Stimulated activated naive CD4-positive, alpha-beta T cell treated with Interleukin-2 at 50 U/mL for 16 hours (primary cell): ENCODE measurements at regions not wholly inside any gene's neighbourhood (a gene's known extent, or its start where the extent isn't known, plus 50 kb on each side); places are given as distances from the start of the nearest gene placed in this dataset.
"Not testable (repeated sequence)": the region's sequence is repeated elsewhere in the genome, so short reads cannot be mapped to it uniquely, and the experiment has no call there.

Experiments used
- DNase-seq: peaks from one replicate; lab custom pipeline; 2025; lab: John Stamatoyannopoulos, UW

- DNase-seq: not testable (repeated sequence)
Measured at GRCh38 chr3:26157428-26157827, 367.5 kb downstream of the OXSM start.

- no peak for DNase-seq
Measured at GRCh38 chr3:26171006-26171405, 381.1 kb downstream of the OXSM start.

- DNase-seq: no peak
Measured at GRCh38 chr3:26191556-26191955, 401.7 kb downstream of the OXSM start.

- no peak for DNase-seq
Measured at GRCh38 chr3:26193558-26193957, 403.7 kb downstream of the OXSM start.

DNA sequence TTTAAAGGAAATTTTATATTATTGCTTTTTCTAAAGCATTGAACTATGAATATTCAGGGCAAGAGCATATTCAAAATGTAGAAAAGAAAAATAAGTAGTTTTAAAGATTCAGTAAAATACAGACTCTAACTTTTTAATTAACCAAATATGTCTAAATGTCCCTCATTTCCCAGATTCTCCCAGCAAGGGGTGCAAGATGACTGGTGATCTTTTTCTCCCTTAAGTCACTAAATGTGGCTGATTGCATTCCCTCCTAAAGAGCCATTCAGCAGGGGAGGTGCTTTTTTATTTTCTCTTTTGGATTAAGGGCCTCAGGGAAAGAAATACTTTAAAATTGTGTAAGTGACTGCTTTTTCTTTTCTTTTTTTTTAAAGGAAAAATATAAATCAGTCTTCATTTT, 406.9 kb downstream of the OXSM start:
- no peak for DNase-seq

DNA sequence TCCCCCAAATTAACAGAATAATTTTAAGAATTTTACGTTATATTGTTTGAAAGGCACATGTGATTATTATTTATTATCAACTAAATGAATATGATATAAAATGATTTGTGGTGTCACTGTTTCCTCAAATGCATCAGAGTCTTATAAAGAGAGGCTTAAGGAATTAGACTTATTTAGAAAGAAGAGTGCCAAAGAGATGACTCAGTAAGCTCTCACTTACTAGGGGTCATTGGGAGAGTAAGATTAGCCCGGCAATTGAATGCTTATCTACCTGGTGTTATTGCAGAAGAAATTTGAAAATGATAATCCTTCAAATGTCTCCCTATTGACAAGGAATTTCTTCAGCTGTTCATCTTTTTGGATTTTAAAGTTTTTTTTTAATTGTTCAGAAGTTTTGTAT, 408.7 kb downstream of the OXSM start:
- DNase-seq: no peak

DNA sequence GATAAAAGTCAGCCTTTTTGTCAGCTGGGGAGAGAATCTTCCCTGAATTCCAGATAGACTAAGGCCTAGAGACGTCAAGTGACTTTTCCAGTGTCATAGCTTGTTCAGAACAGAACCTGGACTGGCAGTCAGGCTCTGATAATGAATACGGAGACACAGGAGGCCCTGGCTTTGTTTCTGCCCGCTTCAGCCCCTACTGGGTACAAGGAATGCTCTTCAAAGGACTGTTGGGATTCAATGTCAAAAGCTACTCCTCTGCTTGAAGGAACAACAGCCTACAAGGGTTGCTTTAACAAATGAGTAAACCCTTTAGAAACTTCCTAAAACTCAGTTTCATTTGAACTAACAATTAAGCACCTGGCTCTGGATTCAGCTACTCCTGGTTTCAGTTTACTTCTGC, 412.3 kb downstream of the OXSM start:
- no peak for DNase-seq

DNA sequence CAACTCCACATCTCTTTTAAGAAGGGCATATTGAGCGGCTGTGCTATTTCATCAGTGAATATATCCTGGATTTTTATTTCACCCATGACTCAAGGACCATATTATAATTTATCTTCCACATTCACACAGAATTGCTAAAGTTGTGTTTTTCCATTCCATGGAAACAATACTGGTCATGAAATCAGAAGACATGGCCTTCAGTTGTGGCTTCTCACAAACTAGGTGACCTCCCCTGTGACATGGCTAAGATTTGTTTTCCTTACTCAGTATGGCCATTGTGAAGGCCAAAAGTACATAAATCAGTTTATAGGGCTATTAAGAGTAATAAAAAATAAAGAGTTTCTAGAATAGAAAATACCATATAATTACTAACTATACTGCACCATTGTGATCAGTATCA, 415.6 kb downstream of the OXSM start:
- no peak for DNase-seq

DNA sequence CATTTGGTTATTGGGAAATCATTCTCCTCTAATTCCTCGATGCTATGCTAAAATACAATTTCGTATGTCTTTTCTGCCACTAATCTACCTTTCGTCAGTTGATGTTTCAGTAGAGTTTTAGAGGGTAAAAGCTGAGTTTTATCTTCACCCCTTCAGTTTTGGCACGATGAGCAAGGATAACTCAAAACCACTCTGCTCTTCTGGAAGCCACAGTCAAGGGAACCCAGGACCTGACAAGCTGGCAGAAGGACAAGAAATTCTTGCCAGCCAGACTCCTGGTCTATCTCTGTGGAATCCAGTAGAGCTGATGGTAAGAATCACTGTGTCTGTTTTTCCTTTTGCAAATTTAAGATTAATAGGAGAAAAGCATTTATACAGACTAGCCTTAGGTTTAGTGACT, 414.4 kb upstream of the LRRC3B start:
- DNase-seq: no peak

DNA sequence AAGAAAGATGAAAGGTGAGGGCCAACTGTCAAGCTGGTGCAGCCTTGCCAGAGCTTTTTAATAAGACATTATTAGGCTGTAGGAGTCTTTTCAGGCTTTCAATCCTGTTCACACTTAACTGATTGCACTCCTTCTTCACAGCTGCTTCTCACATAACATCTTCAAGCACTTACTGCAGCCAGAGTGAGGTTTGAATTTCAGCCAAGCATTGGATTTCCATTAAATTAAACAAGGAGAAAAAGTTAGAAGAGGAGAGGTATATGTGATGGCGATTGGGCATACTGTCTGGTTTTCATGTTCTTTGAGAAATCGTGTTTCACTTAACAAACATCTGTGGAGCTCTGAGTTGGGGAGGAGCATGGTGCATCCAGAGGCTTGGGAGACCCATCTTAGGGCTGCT, 392.8 kb upstream of the LRRC3B start:
- no peak for DNase-seq

GRCh38 chr3:26233374-26233773, 389.2 kb upstream of the LRRC3B start:
- DNase-seq: no peak

DNA sequence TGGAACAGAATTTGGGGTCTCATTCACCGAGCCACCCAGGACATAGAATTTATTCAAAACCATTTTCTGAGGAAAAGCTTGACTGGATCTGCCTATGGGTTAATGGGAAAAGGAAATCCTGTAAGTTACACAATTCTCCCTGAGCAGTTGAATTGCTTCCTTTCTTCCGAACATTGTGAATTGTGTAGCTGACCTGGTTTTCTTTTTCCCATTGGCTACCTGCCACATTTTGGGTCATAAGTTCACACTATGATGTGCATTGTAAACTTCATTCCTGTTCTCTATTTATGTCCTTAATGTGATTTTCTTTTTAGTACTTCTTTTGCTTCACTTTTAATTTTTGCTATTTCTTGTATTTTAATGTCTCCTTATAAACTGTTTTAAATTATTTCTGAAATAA, 386.0 kb upstream of the LRRC3B start:
- no peak for DNase-seq

DNA sequence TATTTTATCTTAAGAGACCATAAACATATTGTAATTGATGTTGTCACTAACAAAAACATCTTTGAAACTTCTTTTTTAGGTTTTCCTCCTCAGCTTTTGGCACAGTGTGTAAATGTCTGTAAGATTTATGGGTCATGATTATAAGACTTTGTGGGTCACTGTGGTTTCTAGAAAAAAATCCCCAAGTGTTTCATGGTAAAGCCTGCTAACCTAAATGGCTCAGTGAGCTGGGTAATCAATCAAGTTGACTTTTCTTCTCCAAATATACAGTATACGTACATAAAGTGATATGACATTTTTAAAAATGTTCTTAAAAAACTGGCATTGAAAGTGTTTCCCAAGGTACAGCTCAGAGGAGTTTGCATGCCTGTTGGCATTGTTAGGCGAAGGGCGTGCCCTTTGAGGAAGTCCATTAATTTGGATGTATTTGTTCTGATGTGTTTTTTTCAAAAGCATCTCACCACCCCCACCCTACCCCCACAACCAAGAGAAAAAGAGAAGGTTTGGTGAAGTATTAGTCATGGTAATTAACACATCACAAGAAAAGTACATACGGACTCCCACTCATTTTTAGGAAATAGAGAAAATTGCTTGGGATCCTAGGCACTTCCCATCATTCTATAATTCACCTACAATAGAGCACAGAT, 385.4 kb upstream of the LRRC3B start:
- DNase-seq: no peak

- not testable (repeated sequence) for DNase-seq
Measured at GRCh38 chr3:26244586-26244985, 378.0 kb upstream of the LRRC3B start.

- no peak for DNase-seq
Measured at GRCh38 chr3:26245236-26245635, 377.3 kb upstream of the LRRC3B start.

DNA sequence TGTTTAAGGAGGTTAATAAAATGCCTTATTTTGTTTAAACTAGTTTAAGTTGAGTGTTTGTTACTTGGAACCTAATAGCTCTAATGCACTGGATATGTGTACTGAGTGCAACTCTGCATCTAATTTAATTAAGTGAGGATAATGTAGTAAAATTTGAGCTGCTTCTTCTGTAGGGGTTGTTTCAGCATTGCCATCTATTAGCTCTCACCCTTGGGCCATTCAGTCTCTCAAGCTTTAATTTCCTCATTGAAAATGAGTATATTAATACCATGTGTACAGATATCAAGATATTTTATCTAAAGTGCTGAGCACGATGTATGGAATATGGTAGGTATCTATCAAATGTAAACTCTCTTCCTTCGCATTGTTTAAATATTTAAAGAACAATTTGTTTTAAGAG, 375.7 kb upstream of the LRRC3B start:
- DNase-seq: no peak

- no peak for DNase-seq
Measured at GRCh38 chr3:26247712-26248111, 374.9 kb upstream of the LRRC3B start.

DNA sequence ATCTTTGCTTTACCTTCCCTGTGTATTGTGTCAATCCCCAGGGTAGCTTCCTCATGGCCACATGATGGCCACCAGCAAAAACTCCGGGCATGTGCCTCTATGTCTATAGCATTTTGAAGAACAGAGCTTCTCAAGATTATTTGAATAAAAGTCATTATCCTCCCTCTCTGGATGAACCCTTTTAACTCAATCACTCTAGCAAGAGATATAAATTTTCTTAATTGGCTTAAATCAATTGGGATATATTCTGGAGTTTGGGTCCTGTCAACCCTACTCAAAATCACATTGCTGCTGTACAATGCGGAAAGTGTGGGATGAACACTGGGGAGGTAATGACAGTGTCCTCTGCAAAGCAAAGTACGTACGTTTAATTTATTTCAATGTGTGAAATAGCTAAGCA, 370.6 kb upstream of the LRRC3B start:
- DNase-seq: no peak

GRCh38 chr3:26256224-26256623, 366.3 kb upstream of the LRRC3B start:
- no peak for DNase-seq

- DNase-seq: no peak
Measured at GRCh38 chr3:26259176-26259575, 363.4 kb upstream of the LRRC3B start.

DNA sequence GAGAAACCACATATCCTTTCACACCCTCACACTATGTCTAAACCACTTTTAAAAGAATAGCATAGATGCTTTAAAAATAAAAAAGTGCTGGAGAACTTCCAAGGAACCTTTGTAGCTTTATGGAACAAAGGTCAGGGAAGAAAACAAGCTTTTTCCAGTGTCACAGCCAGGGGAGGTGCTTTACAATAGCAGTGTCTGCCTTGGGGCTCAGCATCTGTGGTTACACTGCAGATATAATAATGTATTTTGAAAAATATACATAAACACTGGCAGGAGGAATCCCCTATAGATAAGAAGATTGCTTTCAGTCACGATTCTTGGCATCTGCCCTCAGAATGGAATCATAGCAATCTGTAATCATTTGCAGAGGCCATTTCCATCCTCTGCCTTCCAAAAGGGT, 362.4 kb upstream of the LRRC3B start:
- no peak for DNase-seq

- no peak for DNase-seq
Measured at GRCh38 chr3:26264708-26265107, 357.9 kb upstream of the LRRC3B start.

- no peak for DNase-seq
Measured at GRCh38 chr3:26271848-26272247, 350.7 kb upstream of the LRRC3B start.

DNA sequence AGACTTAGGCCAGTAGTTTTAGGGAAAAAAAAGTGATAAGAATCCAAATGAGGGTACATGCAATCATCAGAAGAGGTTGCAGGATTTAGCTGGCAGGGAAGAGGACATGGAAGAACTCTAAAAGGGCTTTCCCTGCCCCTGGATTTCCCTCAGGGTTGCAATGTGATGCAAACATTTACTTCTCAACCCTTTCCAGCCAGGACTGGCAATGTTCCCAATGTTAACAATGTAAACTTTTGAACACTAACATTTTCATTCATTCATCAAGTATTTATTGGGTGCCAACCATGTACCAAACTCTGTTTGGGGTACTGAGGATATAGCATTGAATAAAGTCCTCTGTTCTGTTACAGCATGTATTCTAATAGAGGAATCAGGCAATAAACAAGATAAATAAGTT, 349.4 kb upstream of the LRRC3B start:
- DNase-seq: no peak

- no peak for DNase-seq
Measured at GRCh38 chr3:26279091-26279490, 343.5 kb upstream of the LRRC3B start.
